HG03575 (cell line): ENCODE measurements at regions not wholly inside any gene's neighbourhood (a gene's known extent, or its start where the extent isn't known, plus 50 kb on each side); places are given as distances from the start of the nearest gene placed in this dataset.

Experiments used
- ATAC-seq: cut with Tn5 transposase; IDR thresholded peaks from one replicate; pipeline ENCODE4 v1.9.1; 2021; ENCODE audit not compliant: unreplicated experiment, insufficient number of reproducible peaks, low FRiP score; ENCODE audit errors: extremely low read depth

DNA sequence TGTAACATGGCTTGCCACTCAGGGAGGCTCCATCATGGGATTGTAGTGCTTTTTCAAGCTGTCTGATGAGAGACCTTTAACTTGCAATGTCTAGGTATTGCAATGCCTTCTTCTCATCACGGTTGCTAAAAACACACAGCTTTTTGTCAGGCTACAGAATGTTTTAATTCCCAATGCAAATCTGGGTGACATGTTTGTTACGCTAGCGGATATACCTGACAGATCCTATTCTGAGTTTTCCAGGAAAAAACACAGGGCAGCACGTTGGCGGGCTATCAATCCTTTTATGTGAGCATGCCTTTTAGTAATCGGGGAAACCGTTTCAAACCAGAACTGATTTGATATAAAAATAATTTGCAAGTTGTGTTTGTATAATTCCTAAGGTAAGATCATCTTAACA, 577.2 kb upstream of the MAP3K7 start:
- ATAC-seq: no peak

DNA sequence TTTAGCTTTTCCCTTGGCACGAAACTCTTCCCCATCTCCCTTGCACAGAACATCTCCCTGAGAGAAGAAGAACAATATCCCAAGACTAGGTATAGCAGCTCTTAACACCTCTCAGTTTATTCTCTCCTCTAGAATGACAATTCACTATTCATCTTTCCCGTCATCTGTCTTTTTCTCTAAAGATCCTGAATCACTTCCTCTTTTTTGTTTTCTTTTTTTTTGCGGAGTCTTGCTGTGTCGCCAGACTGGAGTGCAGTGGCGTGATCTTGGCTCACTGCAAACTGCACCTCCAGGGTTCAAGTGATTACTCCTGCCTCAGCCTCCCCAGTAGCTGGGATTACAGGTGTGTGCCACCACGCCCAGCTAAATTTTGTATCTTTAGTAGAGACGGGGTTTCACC, 574.4 kb upstream of the MAP3K7 start:
- no peak for ATAC-seq

DNA sequence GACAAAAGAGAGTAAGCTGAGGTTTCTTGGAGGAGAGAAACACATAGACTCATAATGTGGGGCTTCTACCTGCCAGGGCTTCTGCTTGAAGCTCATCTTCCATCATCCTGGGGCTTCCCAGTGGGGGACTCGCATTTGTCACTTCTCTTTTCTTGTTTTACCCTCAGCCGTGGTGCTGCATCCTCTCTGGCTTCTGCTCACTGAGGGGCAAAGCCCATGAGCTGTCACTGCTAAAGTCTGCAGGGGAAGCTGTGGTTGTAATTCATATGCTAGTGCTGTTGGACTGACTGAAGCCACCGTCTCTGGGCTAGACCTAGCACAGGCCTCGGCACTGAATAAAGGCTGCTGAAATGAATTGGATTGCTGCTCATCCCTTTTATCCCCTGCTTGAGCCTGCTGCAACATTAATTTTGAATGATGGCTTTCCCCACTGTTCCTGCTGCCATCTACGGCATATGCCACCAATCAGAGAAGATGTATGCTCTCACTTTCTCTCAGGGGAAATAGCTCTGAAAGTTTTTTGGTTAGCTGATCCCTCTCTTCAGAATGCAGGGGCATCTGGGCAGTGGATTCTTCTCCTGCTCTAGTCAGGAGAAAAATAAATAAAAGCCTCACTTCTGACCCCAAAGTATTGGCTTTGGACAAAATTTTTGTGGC, 568.4 kb upstream of the MAP3K7 start:
- ATAC-seq: no peak

DNA sequence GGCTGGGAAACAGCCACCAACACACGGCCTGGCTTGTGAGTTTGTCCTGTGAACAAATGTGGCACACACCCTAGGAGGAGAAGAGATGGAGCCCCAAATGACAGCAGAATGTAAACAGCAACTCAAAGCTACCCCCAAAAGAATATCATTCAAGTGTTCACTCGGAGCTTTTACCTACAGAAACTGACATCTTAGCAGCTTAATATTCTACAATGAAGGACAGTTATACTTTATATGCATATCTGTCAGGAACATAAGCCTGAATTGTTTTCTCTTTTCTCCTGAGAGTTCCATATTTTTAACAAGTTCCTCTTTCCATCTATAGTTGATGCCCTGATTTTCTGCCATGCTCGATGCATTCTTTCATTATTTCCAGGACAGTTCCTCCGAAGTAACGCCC, 566.0 kb upstream of the MAP3K7 start:
- ATAC-seq: no peak

DNA sequence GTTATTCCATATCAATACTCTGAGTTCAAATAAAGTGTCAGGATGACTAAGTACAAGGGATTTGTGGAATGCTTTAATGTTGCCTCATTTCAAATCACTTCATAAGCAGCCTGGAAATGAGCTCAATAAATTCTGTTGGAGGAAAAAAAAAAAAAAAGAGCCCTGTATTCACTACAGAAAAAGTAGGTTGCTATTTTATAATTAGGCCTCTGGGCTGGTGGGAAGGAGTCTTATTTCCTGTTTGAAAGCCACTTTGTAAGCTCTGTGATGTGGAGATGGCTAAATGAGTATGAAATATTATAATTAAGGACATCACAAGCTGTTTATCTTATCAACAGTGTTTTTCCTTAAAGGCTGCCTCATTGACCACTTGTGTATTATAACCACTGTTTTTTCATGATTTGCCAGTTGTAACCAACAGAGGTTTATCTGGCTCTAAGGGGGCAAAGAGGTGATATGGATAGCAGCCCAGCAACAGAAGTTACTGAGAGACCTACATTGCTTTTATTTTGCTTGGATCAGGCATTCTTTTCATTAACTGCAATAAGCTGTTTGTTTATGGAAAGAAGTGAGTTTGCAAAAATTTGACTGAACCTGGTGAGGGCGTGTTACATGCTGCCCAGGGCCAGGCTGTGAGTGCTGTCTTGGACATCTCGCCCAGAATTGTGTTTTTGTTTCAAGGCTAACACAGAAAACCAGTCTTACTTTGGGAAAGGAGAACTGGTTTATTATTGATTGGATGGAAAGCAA, 563.3 kb upstream of the MAP3K7 start:
- ATAC-seq: no peak

DNA sequence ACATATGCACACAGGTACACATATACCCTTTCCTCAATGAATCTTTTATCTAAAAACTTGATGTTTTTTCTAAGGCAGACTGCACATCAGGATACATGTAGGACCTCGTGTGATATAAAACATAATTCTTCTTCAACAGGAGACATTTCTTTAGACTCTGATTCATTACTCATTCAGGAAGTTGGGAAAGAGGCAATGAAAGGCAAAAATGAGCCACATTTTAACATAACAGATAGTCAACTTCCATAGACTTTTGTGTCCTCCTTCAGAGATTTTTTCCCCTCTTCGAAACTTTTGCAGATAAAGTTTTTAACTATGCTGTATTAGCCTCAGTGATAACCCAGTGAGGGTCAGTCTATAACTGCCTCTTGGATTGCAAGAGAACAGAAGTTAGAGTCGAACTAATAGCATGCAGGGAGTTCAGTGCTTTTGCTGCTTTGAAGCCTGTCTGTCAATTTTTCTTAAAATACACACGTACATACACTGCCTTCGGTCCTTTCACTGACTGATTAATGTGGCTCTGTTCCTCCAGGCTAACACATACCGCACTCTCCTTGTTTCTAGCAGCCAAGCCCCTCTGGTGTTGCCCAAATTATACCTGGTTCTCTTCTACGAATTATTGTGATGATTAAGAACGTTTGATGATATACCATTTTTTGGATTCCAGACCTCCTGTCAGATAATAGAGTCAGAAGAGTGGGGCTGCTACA, 562.5 kb upstream of the MAP3K7 start:
- no peak for ATAC-seq

DNA sequence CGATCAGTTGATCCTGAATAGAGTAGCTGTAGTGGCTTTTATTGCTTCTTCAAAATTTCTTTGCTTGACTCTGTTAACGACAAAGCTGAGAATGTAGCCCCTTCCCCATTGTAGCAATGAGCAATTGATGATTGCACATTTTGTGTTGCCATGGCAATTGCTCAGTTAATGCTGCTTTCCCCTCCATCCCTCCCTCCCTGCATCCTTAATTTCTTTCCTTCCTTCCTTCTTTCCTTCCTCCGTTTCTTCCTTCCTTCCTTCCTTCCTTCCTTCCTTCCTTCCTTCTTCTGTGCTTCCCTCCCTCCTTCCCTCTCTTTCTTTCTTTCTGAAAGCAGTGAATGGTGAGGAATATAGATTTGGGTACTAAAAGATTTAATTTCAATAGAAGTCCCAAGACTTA, 557.3 kb upstream of the MAP3K7 start:
- no peak for ATAC-seq

DNA sequence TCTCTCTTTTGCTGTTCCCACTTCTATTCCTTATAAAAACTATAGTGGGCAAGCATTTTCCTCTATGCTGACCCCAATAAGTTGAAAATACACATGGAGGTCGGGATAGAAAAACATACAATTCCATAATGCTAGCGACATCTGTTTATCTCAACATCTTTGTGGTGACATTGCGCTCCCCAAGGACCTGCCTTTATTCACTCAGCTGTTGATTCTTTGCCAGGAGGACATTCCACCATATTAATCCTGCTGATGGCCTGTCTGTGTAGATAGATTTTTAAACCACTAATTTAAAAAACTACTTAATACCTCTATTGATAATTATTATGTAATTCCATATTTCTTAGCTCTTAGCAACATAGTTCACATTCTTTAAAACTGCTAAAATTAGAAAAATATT, 555.3 kb upstream of the MAP3K7 start:
- ATAC-seq: no peak

DNA sequence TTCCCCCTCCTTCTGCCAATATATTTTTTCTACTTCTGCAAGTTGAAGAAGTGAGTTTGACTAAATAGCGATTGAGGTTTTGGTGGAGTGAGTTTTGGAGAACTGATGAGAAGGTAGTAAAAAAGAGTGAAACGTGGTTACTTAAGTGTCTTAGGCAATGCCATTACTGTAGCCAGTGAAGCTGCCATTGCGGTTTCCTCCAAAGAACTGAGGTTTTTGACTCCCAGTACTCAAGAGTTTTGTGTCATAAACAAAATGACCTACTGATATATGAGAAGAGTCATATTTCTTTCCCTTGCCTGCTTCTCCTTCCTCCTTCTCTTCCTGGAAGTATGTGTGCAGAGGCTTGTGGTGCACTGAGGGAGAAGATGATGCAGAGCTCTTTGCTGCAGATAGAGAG, 554.5 kb upstream of the MAP3K7 start:
- ATAC-seq: no peak

DNA sequence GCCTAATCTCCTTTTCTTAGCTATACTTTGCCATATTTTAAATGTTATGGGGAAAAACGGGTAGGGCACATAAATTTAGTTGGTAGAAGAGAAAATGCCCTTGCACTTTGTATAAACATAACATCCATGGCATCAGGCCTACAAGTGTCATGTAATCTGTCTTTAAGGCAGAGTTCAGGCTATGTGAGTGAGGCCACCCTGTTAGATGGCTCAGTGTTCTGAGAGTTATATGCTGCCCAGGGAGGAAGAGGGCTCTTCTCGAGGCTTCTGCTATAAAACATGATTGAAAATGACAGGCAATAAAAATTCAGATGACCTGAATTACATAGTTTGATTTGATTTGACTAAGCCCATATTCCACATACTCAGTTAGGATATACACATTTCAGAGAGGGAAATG, 553.6 kb upstream of the MAP3K7 start:
- ATAC-seq: no peak

DNA sequence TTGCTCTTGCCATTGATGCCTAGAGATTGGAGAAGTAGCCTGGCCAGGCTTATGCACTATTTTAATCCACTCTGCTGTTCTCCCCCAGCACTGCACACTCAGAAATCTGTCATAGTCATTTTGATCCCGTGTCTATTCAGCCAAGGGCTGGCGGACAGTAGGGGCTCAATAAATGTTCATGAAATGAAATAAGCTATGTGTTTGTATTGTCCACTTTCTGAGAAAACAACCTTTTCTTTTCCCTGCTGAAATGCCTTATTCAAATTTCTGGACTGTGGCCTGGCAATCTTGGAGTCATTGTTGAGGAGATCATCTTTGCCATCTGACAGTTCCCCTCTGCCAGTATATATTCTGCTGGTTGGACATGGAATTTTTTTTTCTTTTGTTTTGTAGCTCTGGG, 550.4 kb upstream of the MAP3K7 start:
- no peak for ATAC-seq

DNA sequence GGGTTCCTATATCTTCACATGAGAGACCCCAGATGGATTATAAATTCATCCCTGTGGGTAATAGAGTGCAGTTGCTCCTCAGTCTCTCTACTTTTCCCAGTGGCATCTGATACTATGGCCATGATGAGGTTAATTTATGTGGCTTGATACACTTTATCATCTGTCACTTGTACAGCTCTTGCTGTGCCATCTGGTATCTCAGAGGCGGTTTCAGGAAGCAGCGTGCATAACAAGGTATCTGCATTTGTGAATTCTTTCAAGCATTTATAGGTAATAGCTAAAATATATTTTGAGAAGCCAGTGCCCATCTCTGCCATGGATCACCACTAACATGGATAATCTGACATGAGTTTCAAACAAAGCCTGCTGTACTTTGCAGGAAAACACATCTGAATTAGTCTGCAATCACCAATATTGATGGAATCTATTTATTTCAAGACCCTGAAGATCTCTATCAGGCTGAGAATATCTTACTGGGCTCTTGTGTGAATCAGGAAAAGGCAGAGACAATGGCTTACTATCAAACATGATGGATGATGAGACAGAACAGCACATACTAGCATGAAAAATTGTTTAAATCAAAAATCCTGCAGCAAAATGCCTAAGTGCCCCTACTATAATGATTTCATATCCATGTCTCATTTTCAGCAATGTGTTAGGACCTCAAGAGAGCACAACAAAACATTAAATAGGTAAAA, 548.7 kb upstream of the MAP3K7 start:
- ATAC-seq: no peak

DNA sequence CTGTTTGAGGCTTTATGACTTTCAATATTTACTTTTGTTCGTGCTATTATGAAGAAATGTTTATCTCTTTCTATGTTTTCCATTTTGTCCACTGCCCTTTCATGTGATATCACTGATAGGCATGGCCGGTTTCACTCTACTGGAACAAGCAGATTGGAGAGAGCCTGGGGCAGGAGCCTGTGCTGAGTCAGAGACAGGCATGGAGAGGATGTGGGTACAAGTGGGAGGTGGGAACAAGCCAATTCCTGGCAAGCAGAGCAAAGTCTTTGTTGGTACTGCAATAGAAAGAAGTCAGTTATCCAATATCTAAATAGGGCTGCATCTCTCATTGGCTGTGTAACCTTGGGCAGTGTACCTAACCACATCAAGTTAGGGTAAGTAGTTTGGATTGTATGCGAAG, 545.6 kb upstream of the MAP3K7 start:
- no peak for ATAC-seq

DNA sequence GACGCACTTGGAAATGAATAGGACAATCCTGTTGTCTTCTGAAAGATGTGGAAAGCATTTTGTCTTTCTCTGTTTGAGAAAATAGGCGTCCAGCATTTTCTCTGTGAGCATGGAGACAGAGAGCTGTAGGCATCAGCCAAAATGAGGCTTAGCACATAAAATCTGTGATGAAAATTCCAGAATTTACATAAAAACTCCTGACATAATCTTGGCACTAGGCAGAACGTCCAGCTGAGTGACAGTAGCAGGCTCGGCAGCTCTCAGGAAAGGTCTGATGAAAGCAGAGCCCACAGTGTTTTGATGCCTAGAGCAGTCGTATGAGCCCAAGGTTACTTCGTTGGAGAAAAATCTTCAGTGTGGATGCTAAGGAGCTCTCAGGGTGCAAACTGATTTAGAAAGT, 543.3 kb upstream of the MAP3K7 start:
- no peak for ATAC-seq

DNA sequence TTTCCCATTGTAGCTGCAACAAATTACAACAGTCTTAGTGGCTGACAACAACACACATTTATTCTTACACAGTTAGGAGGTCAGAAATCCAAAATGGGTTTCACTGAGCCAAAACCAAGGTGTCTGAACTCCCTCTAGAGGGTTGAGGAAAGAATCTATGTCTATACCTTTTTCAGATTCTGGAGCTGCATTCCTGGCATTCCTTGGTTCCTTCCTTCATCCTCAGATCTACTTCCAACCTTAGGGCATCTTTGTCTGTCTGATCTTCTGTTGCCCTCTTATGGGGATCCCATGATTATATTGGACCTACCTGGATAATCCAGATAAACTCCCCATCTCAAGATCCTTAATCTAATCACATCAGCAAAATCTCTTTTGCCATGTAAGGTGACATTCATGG, 540.9 kb upstream of the MAP3K7 start:
- no peak for ATAC-seq

DNA sequence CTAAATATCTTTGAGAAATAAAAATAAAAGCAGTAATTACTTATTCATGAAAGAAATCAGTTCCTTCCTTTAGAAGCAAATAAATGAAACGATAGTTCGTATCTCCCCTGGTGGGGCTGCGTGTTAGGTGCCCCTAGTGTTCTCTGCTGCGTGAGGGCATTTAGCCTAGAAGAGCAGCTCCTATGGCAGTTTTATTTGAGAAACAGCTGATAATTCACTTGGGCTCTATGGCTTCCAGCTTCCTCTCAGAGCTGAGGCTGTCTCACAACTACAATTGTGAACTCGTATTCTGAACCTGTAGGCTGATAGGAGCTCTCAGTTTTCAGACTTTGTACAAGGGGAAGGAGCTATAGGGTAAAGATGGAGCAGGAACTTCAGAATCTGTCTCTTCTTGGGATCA, 540.0 kb upstream of the MAP3K7 start:
- no peak for ATAC-seq

DNA sequence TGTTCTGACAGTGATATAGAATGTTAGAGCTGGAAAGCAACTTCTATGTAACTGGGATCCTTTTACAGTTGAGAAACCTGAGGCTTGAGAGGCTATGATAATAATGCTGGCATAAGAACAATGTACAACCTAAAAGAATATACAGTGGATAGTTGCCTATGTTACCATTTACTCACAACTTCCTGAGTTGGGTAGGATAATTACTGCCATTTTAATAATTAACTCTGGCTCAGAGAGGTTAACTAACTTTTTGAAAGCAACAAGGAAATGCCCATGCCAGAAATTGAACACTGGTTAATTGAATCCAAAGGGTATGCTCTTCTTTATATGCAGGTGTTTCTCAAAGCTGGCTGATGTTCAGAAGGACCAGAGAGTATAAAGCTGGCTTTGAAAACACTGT, 530.7 kb upstream of the MAP3K7 start:
- ATAC-seq: no peak

DNA sequence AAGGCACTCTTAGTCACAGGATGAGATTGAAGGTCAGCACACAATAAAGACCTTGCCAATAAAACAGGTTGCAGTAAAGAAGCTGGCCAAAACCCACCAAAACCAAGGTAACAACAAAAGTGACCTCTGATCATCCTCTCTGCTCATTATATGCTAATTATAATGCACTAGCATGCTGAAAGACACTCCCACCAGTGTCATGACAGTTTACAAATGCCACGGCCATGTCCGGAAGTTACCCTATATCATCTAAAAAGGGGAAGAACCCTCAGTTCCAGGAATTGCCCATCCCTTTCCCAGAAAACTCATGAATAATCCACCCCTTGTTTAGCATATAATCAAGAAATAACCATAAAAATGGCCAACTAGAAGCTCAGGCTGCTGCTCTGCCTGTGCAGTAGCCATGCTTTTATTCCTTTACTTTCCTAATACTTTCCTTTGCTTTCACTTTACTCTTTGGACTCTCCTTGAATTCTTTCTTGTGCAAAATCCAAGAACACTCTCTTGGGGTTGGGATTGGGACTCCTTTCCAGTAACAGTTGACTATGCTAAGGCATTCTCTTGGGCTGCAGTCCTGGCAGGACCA, 527.3 kb upstream of the MAP3K7 start:
- ATAC-seq: no peak

DNA sequence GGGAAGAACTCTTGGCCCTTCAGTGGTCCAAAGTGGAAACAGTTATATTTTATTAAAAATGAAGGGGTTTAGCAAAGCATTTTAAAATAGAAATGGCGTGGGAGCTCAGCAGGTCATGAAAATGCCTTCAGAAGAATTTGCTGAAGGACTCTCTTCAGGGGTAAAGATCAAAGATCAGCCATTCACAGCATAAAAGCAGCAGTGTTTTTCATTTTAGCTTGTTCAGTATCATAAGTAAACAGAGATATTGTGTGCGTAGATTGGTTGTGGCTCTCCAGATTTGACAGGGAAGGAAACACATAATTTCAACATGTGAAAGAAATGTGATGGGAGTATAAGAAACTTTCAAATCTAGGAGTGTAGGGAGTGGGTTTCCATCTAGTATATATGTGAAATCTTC, 519.2 kb upstream of the MAP3K7 start:
- ATAC-seq: no peak
